ENCODE measurements at regions not wholly inside any gene's neighbourhood (a gene's known extent, or its start where the extent isn't known, plus 50 kb on each side); places are given as distances from the start of the nearest gene placed in this dataset.

DNA sequence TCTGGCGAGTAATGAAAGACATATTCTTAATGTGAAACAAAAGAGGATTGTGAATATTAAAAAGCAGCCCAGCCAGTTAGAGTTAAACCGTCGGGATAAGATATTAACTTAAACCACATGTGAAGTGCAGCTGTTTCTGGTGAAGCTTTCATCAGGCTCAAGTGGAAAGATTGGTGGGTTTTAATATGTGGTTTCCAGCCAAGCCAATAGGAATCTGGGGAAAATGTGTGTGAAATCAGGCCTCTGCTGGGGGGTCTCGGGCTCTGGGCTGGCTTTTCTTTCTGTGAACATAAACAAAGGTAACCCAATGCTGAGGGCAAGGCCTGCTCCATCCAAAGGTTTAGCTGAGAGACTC, 279.6 kb downstream of the SLC4A3 start:
- H3K36me3 ChIP-seq: no peaks in the 10 kb centered on the region
- no peak overlapping the region for H3K4me3 ChIP-seq
- H3K27me3 ChIP-seq: no peaks in the 10 kb centered on the region
- no peaks in the 10 kb centered on the region for H4K20me1 ChIP-seq
- no peak for TF ChIP-seq Cebpa-rat (IDR thresholded peaks at IDR 0.05)
- H3K27ac ChIP-seq: no peak overlapping the region
- H3K9ac ChIP-seq: no peak overlapping the region
- H3K9me3 ChIP-seq: 0 out of 2 replicates have a peak, but pooled peaks cover 6% of the 10 kb centered on the region
- peaks cover 24% of the 10 kb centered on the region for H3K4me1 ChIP-seq
- H3K4me2 ChIP-seq: peak overlapping the region; percentile 48

DNA sequence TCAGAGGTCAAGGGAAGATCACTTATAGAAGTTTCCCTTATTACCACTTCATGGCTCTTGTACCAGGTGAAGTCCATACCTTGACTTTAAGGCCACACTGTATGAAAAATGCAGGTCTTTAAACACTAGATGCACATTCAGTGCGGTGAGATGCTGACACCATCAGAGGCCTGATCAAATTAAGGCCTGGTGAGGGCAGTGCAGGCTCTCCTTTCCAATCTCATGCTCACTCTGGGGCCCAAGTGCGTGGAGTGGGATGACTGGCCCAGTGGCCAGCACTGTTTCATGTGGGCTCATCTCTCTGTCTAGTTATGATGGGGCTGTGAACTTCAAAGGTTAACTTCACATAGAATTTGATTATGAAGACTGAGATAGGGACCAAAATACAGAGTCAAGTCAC, 281.1 kb downstream of the SLC4A3 start:
- no peak for TF ChIP-seq Cebpa-rat (IDR thresholded peaks at IDR 0.05)
- Histone ChIP-seq H3K9ac (no peak overlapping the region), H3K4me2 (no peak overlapping the region), H4K20me1 (no peaks in the 10 kb centered on the region), H3K36me3 (no peaks in the 10 kb centered on the region), H3K27me3 (no peaks in the 10 kb centered on the region), H3K9me3 (0 out of 2 replicates have a peak, but pooled peaks cover 6% of the 10 kb centered on the region), H3K27ac (no peak overlapping the region), H3K4me1 (peaks cover 10% of the 10 kb centered on the region; the same call in 1 of the 2 replicates), H3K4me3 (no peak overlapping the region)

DNA sequence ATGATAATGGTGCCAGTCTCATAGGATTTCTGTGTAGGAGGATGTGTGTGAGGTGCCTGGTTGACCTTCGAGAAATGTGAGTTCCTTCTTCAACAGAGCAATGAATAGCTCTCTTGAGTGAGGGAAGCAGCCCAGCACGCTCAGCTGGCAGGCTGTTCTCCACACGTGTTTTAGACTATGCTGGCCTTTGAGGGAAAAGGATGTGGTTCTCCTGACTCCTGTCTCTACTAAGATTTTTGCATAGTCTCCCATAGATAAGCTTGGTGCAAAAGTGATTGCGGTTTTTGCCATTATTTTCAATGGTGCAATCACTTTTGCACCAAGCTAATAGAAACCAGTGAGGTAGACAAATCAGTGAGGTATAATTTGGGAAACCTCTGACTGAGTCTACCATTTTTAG, 284.1 kb downstream of the SLC4A3 start:
- Histone ChIP-seq H3K27me3 (no peaks in the 10 kb centered on the region), H3K27ac (no peak overlapping the region), H3K9me3 (no peaks in the 10 kb centered on the region), H3K4me1 (peaks cover 9% of the 10 kb centered on the region; the same call in 1 of the 2 replicates), H3K9ac (no peak overlapping the region), H3K4me2 (no peak overlapping the region), H3K36me3 (no peaks in the 10 kb centered on the region), H3K4me3 (no peak overlapping the region), H4K20me1 (no peaks in the 10 kb centered on the region)
- no peak for TF ChIP-seq Cebpa-rat (IDR thresholded peaks at IDR 0.05)

DNA sequence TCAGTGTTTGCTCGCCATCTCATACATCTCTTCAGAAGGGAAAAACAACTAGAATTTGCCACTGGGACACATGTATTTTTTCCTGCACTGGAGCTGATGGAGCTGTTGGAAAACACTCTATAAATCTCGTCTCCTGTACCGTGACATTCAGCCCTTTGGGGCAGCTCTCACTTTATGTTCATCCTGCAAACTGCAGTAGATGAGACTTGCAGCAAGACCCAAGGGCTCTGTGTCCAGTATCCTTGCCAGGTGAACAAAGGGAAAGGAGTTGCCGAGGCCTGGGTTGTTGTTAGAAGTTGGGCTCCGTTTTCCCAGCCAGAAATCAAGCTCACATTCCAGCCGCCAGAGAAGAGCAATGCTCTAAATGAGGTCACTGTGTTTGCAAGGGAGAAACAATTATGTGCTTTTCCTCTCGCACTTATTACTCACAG, 285.1 kb downstream of the SLC4A3 start:
- TF ChIP-seq Cebpa-rat (IDR thresholded peaks at IDR 0.05): no peak
- Histone ChIP-seq H3K27ac (no peak overlapping the region), H3K36me3 (no peaks in the 10 kb centered on the region), H3K4me2 (no peak overlapping the region), H3K27me3 (no peaks in the 10 kb centered on the region), H3K4me1 (no peaks in the 10 kb centered on the region), H3K4me3 (no peak overlapping the region), H3K9ac (no peak overlapping the region), H4K20me1 (no peaks in the 10 kb centered on the region), H3K9me3 (no peaks in the 10 kb centered on the region)

DNA sequence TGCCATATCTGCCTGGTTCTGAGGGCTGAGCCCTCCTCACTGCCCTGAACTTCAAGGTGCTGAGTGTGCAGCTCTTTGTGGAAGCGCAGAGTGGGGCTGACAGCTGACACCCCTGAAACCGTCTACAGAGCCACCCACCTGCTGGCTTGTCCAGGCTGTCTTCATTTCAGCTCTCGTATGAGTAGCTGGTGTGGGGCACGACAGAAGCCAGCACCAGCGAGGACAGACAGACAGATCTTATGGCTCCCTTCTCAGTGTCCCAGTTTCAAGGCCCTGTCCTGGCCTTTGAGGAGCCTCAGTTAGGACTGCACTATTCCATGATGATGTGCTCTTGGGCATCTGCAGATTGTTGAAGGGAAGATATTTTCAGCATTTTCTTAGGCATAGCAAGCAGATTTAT, 287.1 kb downstream of the SLC4A3 start:
- H3K36me3 ChIP-seq: no peaks in the 10 kb centered on the region
- no peaks in the 10 kb centered on the region for H3K4me1 ChIP-seq
- H3K4me3 ChIP-seq: no peak overlapping the region
- no peaks in the 10 kb centered on the region for H3K9me3 ChIP-seq
- no peak overlapping the region for H3K9ac ChIP-seq
- no peak overlapping the region for H3K4me2 ChIP-seq
- no peaks in the 10 kb centered on the region for H4K20me1 ChIP-seq
- no peak for TF ChIP-seq Cebpa-rat (IDR thresholded peaks at IDR 0.05)
- no peaks in the 10 kb centered on the region for H3K27me3 ChIP-seq
- H3K27ac ChIP-seq: no peak overlapping the region

DNA sequence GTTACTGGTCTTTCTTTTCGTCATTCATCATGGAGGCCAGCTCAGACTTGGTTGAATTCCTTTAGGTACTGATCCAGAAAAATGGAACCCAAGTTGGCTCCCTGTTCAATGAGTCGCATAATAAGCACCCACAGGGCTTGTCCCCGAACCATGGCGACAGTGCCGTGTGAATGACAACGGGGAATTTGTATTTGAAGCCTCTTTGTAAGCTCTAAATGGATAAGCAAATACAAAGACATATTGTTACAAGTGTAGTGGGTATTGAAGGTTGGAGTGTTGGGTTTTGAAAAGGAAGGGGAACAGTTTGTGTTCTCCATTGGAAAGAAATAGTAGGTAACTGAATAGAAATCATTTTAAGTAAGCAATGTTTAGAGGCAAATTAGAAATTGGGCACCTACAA, 288.9 kb downstream of the SLC4A3 start:
- H3K9me3 ChIP-seq: no peaks in the 10 kb centered on the region
- no peaks in the 10 kb centered on the region for H4K20me1 ChIP-seq
- H3K4me3 ChIP-seq: no peak overlapping the region
- TF ChIP-seq Cebpa-rat (IDR thresholded peaks at IDR 0.05): no peak
- no peaks in the 10 kb centered on the region for H3K4me1 ChIP-seq
- no peak overlapping the region for H3K9ac ChIP-seq
- H3K4me2 ChIP-seq: no peak overlapping the region
- no peak overlapping the region for H3K27ac ChIP-seq
- H3K36me3 ChIP-seq: no peaks in the 10 kb centered on the region
- no peaks in the 10 kb centered on the region for H3K27me3 ChIP-seq

DNA sequence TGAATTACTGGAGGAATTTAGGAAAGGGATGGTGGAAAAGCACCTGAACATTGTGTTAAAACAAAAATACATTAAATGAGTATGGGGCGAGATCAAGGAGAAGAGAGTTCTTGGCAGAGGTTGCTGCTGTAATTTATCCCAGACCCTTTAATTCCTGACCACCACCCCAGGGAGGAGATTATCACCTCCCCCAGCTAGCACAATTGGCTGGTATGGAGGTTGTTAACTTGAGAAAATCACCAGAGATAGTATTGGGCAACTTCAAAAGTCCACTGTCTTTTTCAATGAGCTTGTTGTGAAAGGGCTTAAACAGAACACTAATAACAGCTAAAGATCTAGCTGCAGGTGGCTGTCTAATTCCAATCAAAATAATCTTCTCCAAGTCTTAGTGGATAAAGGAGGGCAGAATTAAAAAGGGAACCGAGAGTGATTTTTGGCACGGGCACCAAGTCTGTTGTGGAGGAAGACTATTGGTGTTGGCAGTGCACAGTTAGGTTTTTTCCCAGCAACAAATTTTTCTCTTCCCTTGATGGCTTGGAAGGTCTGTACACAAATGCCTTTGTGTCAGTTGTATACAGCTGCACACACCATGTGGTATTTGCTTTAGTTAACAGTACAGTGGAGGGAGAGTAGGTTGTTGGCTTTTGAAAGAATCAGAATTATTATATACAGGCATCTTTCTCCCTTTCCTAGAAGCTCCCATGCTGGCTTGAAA, 289.5 kb downstream of the SLC4A3 start:
- H3K9me3 ChIP-seq: no peaks in the 10 kb centered on the region
- H3K4me1 ChIP-seq: no peaks in the 10 kb centered on the region
- H3K27me3 ChIP-seq: no peaks in the 10 kb centered on the region
- no peak overlapping the region for H3K27ac ChIP-seq
- no peak overlapping the region for H3K9ac ChIP-seq
- no peak overlapping the region for H3K4me2 ChIP-seq
- no peak for TF ChIP-seq Cebpa-rat (IDR thresholded peaks at IDR 0.05)
- H3K4me3 ChIP-seq: no peak overlapping the region
- H3K36me3 ChIP-seq: no peaks in the 10 kb centered on the region
- H4K20me1 ChIP-seq: no peaks in the 10 kb centered on the region

DNA sequence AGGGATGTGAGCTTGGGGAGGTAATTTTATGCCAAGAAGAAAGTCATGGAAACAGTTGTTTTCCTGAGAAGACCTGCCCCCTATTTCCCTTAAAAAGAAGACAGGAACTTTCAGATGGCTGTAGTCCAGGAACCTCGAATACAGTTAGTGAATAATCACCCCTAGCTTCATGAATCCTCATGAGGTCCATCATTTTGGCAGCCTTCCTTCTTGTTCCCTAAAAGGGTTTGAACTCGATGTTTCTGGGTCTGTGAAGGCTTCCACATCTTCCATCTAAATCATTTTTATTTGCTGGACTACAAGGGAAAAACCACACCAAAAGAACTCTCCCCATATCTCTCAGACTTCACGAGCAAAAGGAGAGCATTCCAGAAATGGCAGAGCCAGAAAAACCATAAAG, 290.8 kb downstream of the SLC4A3 start:
- Histone ChIP-seq H3K4me3 (no peak overlapping the region), H3K27ac (no peak overlapping the region), H3K9me3 (no peaks in the 10 kb centered on the region), H3K36me3 (no peaks in the 10 kb centered on the region), H3K4me2 (no peak overlapping the region), H3K27me3 (no peaks in the 10 kb centered on the region), H4K20me1 (no peaks in the 10 kb centered on the region), H3K4me1 (no peaks in the 10 kb centered on the region), H3K9ac (no peak overlapping the region)
- TF ChIP-seq Cebpa-rat (IDR thresholded peaks at IDR 0.05): no peak

DNA sequence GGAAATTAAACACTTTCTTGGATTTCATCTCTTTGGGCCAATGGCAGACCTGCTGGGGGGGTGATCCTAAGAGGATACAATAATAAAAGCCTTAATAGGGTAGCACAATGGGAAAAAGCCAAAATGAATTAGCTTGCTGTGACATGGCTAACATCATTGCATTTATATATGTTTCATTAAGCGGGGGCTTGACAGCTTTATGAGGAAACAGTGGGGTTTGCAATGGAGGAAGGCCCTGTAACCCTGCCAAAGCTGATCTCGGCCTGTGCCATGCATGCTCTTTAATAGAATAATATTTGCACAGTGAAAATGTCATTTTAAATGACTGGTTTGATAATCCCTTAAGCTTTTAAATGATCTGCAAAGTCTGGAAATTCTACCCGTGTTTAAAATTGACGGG, 291.5 kb downstream of the SLC4A3 start:
- Histone ChIP-seq H3K27ac (no peak overlapping the region), H4K20me1 (no peaks in the 10 kb centered on the region), H3K4me1 (no peaks in the 10 kb centered on the region), H3K9me3 (no peaks in the 10 kb centered on the region), H3K27me3 (no peaks in the 10 kb centered on the region), H3K9ac (no peak overlapping the region), H3K4me2 (no peak overlapping the region), H3K4me3 (no peak overlapping the region), H3K36me3 (no peaks in the 10 kb centered on the region)
- TF ChIP-seq Cebpa-rat (IDR thresholded peaks at IDR 0.05): no peak

DNA sequence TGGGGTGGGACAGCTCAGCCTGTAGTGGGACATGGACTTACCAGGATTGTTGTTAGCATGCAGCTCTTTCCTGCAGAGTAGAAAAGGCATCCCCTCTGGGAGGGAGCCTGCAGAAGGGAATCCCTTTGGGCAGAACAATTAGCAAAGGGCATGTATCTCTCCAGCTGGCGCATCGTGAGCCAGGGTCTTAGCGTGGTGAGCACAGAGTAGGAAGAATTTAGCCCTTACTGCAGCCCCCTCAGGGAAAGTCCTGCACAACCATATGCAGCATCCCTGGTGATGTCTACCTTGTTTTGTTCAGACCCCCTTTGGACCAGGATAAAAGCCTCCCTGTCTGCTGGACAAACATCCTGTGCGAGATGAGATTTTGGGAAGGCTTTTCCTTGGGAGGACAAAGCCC, 292.1 kb downstream of the SLC4A3 start:
- H3K27ac ChIP-seq: no peak overlapping the region
- no peak overlapping the region for H3K4me3 ChIP-seq
- no peak overlapping the region for H3K4me2 ChIP-seq
- H4K20me1 ChIP-seq: no peaks in the 10 kb centered on the region
- H3K27me3 ChIP-seq: no peaks in the 10 kb centered on the region
- H3K36me3 ChIP-seq: no peaks in the 10 kb centered on the region
- no peak for TF ChIP-seq Cebpa-rat (IDR thresholded peaks at IDR 0.05)
- no peaks in the 10 kb centered on the region for H3K4me1 ChIP-seq
- no peaks in the 10 kb centered on the region for H3K9me3 ChIP-seq
- H3K9ac ChIP-seq: no peak overlapping the region

DNA sequence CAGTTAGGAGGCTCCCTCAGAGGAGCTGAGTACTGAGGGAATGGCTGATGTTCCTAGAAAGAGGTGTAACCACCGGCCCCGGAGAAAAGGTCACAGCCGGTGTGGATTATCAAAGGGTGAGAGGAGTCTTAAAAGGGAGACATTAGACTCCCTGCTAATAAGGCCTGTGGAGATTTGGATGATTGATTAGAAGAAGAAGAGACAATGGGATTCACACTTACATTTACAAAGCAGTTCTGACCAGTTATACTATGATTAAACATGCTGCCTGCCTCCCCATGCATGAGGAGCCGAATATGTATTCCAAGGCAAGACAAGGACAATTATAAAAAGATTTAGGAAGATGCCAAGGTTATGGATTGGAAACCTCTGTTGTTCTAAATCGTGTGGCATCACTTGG, 302.4 kb downstream of the SLC4A3 start:
- Histone ChIP-seq H3K4me1 (no peaks in the 10 kb centered on the region), H3K9me3 (no peaks in the 10 kb centered on the region), H4K20me1 (no peaks in the 10 kb centered on the region), H3K36me3 (no peaks in the 10 kb centered on the region), H3K4me3 (no peak overlapping the region), H3K27ac (no peak overlapping the region), H3K9ac (no peak overlapping the region), H3K4me2 (no peak overlapping the region), H3K27me3 (no peaks in the 10 kb centered on the region)
- TF ChIP-seq Cebpa-rat (IDR thresholded peaks at IDR 0.05): no peak
